Loucy (cell line): ENCODE measurements at regions not wholly inside any gene's neighbourhood (a gene's known extent, or its start where the extent isn't known, plus 50 kb on each side); places are given as distances from the start of the nearest gene placed in this dataset.

Source experiments
- H2AFZ ChIP-seq: fragments of 200-600 bp; sonication (generic); 2 replicates; pipeline ENCODE4 v1.6.0; 2016; ENCODE audit warnings: antibody characterized with exemption, mild to moderate bottlenecking, low read length, moderate library complexity
- H3F3A ChIP-seq: fragments of 200-600 bp; 2 replicates; pipeline ENCODE4 v1.6.0; 2016; ENCODE audit warnings: antibody characterized with exemption, low read depth, mild to moderate bottlenecking
- H3K27me3 ChIP-seq: fragments of 200-600 bp; sonication (generic); 2 replicates; pipeline ENCODE4 v1.6.1; 2014; ENCODE audit warnings: low read length, mild to moderate bottlenecking; ENCODE audit not compliant: insufficient read depth, poor library complexity, severe bottlenecking
- H3K36me3 ChIP-seq: fragments of 200-600 bp; sonication (generic); 2 replicates; pipeline ENCODE4 v1.6.1; 2016; ENCODE audit warnings: low read length; ENCODE audit not compliant: insufficient read depth
- H3K4me1 ChIP-seq: fragments of 200-600 bp; sonication (generic); 2 replicates; pipeline ENCODE4 v1.5.1; 2014; ENCODE audit warnings: low read length, mild to moderate bottlenecking; ENCODE audit not compliant: insufficient read depth, poor library complexity, severe bottlenecking
- H3K4me2 ChIP-seq: fragments of 200-600 bp; sonication (generic); 2 replicates; pipeline ENCODE4 v1.6.0; 2014; ENCODE audit warnings: antibody characterized with exemption, low read length, low read depth, mild to moderate bottlenecking; ENCODE audit not compliant: poor library complexity, severe bottlenecking
- H3K4me3 ChIP-seq: fragments of 200-600 bp; sonication (generic); 2 replicates; pipeline ENCODE4 v1.5.1; 2014; ENCODE audit warnings: low read length, mild to moderate bottlenecking, mixed read lengths; ENCODE audit not compliant: poor library complexity, severe bottlenecking
- H3K79me2 ChIP-seq: fragments of 200-600 bp; sonication (generic); 2 replicates; pipeline ENCODE4 v1.6.1; 2014; ENCODE audit warnings: low read length; ENCODE audit not compliant: insufficient read depth
- H3K9ac ChIP-seq: fragments of 200-600 bp; sonication (generic); 2 replicates; pipeline ENCODE4 v1.6.0; 2014; ENCODE audit warnings: mild to moderate bottlenecking, low read depth, low read length, moderate library complexity; ENCODE audit not compliant: poor library complexity, severe bottlenecking
- H3K9me2 ChIP-seq: fragments of 200-600 bp; sonication (generic); replicated peaks from 2 replicates; pipeline ENCODE4 v1.6.1; 2016; ENCODE audit warnings: low read depth, low read length, mixed read lengths
- H3K9me3 ChIP-seq: fragments of 200-600 bp; sonication (generic); 2 replicates; pipeline ENCODE4 v1.6.1; 2014; ENCODE audit warnings: mild to moderate bottlenecking, antibody characterized with exemption, low read length, low read depth; ENCODE audit not compliant: insufficient read depth
- H4K20me1 ChIP-seq: fragments of 200-600 bp; sonication (generic); 2 replicates; pipeline ENCODE4 v1.6.0; 2014; ENCODE audit warnings: antibody characterized with exemption, low read length, mild to moderate bottlenecking; ENCODE audit not compliant: insufficient read depth, poor library complexity, severe bottlenecking
- EZH2phosphoT487 ChIP-seq: fragments of 200-600 bp; IDR thresholded peaks from 2 replicates; pipeline ENCODE4 v1.6.1; 2018; ENCODE audit warnings: antibody characterized with exemption, mild to moderate bottlenecking, moderate library complexity, borderline replicate concordance
- TF ChIP-seq, protein P1 (sequence below): fragments of 200-600 bp; sonication (generic); conservative IDR thresholded peaks from 2 replicates; pipeline ENCODE4 v1.5.1; 2014; ENCODE audit warnings: mild to moderate bottlenecking, antibody characterized with exemption, low read length

DNA sequence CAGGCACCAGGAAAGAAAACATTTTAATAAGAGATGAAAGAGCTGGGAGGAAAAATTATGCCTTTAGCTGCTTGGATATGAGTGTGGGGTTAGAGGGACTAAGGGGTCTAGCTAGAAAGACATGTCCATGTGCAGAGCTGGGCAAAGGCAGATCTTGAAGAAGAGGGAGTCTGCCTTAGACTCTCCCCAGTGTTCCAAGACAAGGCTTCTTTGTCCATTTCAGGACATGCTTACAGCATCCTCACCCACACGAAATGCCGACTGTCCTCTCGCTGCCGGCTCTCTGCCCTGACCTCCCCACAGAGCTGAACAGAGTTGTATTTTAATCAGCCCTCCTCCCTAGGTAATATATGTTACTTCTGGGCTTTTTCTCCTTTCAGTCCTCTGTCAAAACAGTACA lies 100.7 kb upstream of the ATP1B1 start:
- Histone ChIP-seq H3K4me2 (no peak overlapping the region), H3K9ac (no peak overlapping the region)
- no peak for TF ChIP-seq EZH2phosphoT487
- TF ChIP-seq, protein P1, sequence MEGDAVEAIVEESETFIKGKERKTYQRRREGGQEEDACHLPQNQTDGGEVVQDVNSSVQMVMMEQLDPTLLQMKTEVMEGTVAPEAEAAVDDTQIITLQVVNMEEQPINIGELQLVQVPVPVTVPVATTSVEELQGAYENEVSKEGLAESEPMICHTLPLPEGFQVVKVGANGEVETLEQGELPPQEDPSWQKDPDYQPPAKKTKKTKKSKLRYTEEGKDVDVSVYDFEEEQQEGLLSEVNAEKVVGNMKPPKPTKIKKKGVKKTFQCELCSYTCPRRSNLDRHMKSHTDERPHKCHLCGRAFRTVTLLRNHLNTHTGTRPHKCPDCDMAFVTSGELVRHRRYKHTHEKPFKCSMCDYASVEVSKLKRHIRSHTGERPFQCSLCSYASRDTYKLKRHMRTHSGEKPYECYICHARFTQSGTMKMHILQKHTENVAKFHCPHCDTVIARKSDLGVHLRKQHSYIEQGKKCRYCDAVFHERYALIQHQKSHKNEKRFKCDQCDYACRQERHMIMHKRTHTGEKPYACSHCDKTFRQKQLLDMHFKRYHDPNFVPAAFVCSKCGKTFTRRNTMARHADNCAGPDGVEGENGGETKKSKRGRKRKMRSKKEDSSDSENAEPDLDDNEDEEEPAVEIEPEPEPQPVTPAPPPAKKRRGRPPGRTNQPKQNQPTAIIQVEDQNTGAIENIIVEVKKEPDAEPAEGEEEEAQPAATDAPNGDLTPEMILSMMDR: no peak

DNA sequence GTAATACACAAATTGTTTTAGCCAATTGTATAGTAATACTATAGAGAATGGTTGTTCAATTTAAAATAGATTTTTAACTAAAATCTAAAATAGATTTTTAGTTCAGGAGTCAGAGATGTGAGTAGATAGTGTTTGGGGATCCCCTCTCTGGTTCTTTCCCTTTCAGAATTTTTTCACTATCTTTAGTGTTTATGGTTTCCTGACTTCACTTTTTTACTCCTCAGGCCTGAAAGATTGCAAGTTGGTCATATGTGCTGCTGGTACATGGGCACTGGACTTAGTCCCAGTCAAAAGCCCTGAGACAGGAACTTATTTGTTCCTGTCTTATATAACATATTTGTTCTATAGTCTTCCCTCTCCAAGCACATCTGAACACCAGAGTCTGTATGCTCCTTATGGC lies 96.8 kb upstream of the ATP1B1 start:
- TF ChIP-seq EZH2phosphoT487: no peak
- TF ChIP-seq, protein P1: no peak
- Histone ChIP-seq H3K9ac (no peak overlapping the region), H3K9me3 (no peaks in the 10 kb centered on the region), H3K4me1 (no peaks in the 10 kb centered on the region), H3K27me3 (no peaks in the 10 kb centered on the region), H3K79me2 (no peaks in the 10 kb centered on the region), H3K9me2 (no peaks in the 10 kb centered on the region), H4K20me1 (no peaks in the 10 kb centered on the region), H3F3A (no peaks in the 10 kb centered on the region), H3K36me3 (no peaks in the 10 kb centered on the region), H2AFZ (no peak overlapping the region), H3K4me3 (no peak overlapping the region), H3K4me2 (no peak overlapping the region)

More for the DNA sequence above, 100.7 kb upstream of the ATP1B1 start:
- Histone ChIP-seq H3K27me3 (no peaks in the 10 kb centered on the region), H3K9me2 (no peaks in the 10 kb centered on the region), H2AFZ (no peak overlapping the region), H4K20me1 (no peaks in the 10 kb centered on the region), H3K79me2 (no peaks in the 10 kb centered on the region), H3K9me3 (no peaks in the 10 kb centered on the region), H3K4me1 (no peaks in the 10 kb centered on the region), H3K4me3 (no peak overlapping the region), H3K36me3 (no peaks in the 10 kb centered on the region), H3F3A (no peaks in the 10 kb centered on the region)

GRCh38 chr1:169012416-169012815 lies 94.1 kb upstream of the ATP1B1 start:
- Histone ChIP-seq H3K79me2 (no peaks in the 10 kb centered on the region), H3K4me3 (no peak overlapping the region), H3K9me2 (no peaks in the 10 kb centered on the region), H3K9me3 (no peaks in the 10 kb centered on the region), H3K4me2 (no peak overlapping the region), H3F3A (no peaks in the 10 kb centered on the region), H3K36me3 (no peaks in the 10 kb centered on the region), H3K27me3 (no peaks in the 10 kb centered on the region), H3K9ac (no peak overlapping the region), H4K20me1 (no peaks in the 10 kb centered on the region), H3K4me1 (no peaks in the 10 kb centered on the region), H2AFZ (no peak overlapping the region)
- TF ChIP-seq, protein P1: no peak
- no peak for TF ChIP-seq EZH2phosphoT487
